ENCODE measurements at regions not wholly inside any gene's neighbourhood (a gene's known extent, or its start where the extent isn't known, plus 50 kb on each side); places are given as distances from the start of the nearest gene placed in this dataset.
"Not testable (repeated sequence)": the region's sequence is repeated elsewhere in the genome, so short reads cannot be mapped to it uniquely, and the experiment has no call there.

DNA sequence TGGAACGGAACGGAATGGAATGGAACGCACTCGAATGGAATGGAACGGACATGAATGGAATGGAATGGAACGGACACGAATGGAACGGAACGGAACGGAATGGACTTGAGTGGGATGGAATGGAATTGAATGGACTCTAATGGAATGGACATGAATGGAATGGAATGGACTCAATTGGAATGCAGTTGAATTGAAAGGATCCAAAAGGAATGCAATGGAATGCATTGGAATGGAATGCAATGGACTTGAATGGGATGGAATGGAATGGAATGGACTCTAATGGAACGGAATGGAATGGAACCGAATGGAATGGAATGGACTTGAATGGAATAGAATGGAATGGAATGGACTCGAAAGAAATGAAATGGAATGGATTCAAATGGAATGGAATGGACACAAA lies 102.4 kb upstream of the OR4F16 start:
- DNase-seq (ENCODE audit: low spot score) (peak; percentile 34), ATAC-seq (no peak)
- Mint-ChIP-seq H3K27me3 (ENCODE audit: insufficient read depth, low read depth, poor library complexity) (peaks cover 4% of the 10 kb centered on the region), H3K4me3 (no peak overlapping the region), H3K9me3 (peaks cover 15% of the 10 kb centered on the region; the same call in 2 of the 3 replicates), H3K4me1 (no peaks in the 10 kb centered on the region), H3K36me3 (ENCODE audit: low read depth) (peaks cover 21% of the 10 kb centered on the region), H3K27ac (no peak overlapping the region)
- Histone ChIP-seq H3K27me3 (ENCODE audit: insufficient read depth) (no peaks in the 10 kb centered on the region), H3K36me3 (ENCODE audit: insufficient read depth) (no peaks in the 10 kb centered on the region), H3K4me3 (no peak overlapping the region), H3K79me2 (replicated peaks; ENCODE audit: insufficient read depth) (no peaks in the 10 kb centered on the region), H2AFZ (no peak overlapping the region), H3K4me1 (ENCODE audit: insufficient read depth) (no peaks in the 10 kb centered on the region), H3K27ac (ENCODE audit: low read depth) (no peak overlapping the region), H3K4me2 (no peak overlapping the region), H3K9me2 (ENCODE audit: insufficient read depth) (no peaks in the 10 kb centered on the region), H3F3A (replicated peaks; ENCODE audit: low read depth) (no peaks in the 10 kb centered on the region), H4K20me1 (replicated peaks; ENCODE audit: insufficient read depth) (no peaks in the 10 kb centered on the region)
- TF ChIP-seq, protein P1, sequence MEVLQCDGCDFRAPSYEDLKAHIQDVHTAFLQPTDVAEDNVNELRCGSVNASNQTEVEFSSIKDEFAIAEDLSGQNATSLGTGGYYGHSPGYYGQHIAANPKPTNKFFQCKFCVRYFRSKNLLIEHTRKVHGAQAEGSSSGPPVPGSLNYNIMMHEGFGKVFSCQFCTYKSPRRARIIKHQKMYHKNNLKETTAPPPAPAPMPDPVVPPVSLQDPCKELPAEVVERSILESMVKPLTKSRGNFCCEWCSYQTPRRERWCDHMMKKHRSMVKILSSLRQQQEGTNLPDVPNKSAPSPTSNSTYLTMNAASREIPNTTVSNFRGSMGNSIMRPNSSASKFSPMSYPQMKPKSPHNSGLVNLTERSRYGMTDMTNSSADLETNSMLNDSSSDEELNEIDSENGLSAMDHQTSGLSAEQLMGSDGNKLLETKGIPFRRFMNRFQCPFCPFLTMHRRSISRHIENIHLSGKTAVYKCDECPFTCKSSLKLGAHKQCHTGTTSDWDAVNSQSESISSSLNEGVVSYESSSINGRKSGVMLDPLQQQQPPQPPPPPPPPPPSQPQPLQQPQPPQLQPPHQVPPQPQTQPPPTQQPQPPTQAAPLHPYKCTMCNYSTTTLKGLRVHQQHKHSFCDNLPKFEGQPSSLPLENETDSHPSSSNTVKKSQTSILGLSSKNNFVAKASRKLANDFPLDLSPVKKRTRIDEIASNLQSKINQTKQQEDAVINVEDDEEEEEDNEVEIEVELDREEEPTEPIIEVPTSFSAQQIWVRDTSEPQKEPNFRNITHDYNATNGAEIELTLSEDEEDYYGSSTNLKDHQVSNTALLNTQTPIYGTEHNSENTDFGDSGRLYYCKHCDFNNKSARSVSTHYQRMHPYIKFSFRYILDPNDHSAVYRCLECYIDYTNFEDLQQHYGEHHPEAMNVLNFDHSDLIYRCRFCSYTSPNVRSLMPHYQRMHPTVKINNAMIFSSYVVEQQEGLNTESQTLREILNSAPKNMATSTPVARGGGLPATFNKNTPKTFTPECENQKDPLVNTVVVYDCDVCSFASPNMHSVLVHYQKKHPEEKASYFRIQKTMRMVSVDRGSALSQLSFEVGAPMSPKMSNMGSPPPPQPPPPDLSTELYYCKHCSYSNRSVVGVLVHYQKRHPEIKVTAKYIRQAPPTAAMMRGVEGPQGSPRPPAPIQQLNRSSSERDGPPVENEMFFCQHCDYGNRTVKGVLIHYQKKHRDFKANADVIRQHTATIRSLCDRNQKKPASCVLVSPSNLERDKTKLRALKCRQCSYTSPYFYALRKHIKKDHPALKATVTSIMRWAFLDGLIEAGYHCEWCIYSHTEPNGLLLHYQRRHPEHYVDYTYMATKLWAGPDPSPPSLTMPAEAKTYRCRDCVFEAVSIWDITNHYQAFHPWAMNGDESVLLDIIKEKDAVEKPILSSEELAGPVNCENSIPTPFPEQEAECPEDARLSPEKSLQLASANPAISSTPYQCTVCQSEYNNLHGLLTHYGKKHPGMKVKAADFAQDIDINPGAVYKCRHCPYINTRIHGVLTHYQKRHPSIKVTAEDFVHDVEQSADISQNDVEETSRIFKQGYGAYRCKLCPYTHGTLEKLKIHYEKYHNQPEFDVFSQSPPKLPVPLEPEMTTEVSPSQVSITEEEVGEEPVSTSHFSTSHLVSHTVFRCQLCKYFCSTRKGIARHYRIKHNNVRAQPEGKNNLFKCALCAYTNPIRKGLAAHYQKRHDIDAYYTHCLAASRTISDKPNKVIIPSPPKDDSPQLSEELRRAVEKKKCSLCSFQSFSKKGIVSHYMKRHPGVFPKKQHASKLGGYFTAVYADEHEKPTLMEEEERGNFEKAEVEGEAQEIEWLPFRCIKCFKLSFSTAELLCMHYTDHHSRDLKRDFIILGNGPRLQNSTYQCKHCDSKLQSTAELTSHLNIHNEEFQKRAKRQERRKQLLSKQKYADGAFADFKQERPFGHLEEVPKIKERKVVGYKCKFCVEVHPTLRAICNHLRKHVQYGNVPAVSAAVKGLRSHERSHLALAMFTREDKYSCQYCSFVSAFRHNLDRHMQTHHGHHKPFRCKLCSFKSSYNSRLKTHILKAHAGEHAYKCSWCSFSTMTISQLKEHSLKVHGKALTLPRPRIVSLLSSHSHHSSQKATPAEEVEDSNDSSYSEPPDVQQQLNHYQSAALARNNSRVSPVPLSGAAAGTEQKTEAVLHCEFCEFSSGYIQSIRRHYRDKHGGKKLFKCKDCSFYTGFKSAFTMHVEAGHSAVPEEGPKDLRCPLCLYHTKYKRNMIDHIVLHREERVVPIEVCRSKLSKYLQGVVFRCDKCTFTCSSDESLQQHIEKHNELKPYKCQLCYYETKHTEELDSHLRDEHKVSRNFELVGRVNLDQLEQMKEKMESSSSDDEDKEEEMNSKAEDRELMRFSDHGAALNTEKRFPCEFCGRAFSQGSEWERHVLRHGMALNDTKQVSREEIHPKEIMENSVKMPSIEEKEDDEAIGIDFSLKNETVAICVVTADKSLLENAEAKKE (CRISPR knock-in tag; IDR thresholded peaks at IDR 0.05) = no peak
- TF ChIP-seq ZNF331 (CRISPR knock-in tag; IDR thresholded peaks at IDR 0.05; ENCODE audit: low read depth) (no peak), JUNB (IDR thresholded peaks at IDR 0.05; ENCODE audit: unreplicated experiment) (no peak), STAT1 (IDR thresholded peaks at IDR 0.05; ENCODE audit: unreplicated experiment) (no peak), POLR2AphosphoS5 (IDR thresholded peaks at IDR 0.05; ENCODE audit: low read depth) (no peak), ZNF114 (CRISPR knock-in tag; IDR thresholded peaks at IDR 0.05) (no peak), CREB1 (CRISPR knock-in tag; IDR thresholded peaks at IDR 0.05; ENCODE audit: low read depth) (no peak)
- TF ChIP-seq, protein P2, sequence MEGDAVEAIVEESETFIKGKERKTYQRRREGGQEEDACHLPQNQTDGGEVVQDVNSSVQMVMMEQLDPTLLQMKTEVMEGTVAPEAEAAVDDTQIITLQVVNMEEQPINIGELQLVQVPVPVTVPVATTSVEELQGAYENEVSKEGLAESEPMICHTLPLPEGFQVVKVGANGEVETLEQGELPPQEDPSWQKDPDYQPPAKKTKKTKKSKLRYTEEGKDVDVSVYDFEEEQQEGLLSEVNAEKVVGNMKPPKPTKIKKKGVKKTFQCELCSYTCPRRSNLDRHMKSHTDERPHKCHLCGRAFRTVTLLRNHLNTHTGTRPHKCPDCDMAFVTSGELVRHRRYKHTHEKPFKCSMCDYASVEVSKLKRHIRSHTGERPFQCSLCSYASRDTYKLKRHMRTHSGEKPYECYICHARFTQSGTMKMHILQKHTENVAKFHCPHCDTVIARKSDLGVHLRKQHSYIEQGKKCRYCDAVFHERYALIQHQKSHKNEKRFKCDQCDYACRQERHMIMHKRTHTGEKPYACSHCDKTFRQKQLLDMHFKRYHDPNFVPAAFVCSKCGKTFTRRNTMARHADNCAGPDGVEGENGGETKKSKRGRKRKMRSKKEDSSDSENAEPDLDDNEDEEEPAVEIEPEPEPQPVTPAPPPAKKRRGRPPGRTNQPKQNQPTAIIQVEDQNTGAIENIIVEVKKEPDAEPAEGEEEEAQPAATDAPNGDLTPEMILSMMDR (conservative IDR thresholded peaks at IDR 0.05; ENCODE audit: low read depth in 2 of 2) = no peak
- TF ChIP-seq, protein P3, sequence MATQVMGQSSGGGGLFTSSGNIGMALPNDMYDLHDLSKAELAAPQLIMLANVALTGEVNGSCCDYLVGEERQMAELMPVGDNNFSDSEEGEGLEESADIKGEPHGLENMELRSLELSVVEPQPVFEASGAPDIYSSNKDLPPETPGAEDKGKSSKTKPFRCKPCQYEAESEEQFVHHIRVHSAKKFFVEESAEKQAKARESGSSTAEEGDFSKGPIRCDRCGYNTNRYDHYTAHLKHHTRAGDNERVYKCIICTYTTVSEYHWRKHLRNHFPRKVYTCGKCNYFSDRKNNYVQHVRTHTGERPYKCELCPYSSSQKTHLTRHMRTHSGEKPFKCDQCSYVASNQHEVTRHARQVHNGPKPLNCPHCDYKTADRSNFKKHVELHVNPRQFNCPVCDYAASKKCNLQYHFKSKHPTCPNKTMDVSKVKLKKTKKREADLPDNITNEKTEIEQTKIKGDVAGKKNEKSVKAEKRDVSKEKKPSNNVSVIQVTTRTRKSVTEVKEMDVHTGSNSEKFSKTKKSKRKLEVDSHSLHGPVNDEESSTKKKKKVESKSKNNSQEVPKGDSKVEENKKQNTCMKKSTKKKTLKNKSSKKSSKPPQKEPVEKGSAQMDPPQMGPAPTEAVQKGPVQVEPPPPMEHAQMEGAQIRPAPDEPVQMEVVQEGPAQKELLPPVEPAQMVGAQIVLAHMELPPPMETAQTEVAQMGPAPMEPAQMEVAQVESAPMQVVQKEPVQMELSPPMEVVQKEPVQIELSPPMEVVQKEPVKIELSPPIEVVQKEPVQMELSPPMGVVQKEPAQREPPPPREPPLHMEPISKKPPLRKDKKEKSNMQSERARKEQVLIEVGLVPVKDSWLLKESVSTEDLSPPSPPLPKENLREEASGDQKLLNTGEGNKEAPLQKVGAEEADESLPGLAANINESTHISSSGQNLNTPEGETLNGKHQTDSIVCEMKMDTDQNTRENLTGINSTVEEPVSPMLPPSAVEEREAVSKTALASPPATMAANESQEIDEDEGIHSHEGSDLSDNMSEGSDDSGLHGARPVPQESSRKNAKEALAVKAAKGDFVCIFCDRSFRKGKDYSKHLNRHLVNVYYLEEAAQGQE (IDR thresholded peaks at IDR 0.05; ENCODE audit: unreplicated experiment) = no peak

DNA sequence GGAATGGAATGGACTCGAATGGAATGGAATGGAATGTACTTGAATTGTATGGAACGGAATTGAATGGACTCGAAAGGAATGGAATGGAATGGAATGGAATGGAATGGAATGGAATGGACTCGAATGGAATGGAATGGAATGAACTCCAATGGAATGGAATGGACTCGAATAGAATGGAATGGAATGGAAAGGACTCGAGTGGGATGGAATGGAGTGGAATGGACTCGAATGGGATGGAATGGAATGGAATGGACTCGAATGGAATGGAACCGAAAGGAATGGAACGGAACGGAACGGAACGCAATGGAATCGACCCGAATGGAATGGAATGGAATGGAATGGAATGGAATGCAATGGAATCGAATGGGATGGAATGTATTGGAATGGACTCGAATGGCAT lies 103.2 kb upstream of the OR4F16 start:
- not testable (repeated sequence) for H2AFZ ChIP-seq; H3K9me2 ChIP-seq (ENCODE audit: insufficient read depth); H4K20me1 ChIP-seq (replicated peaks; ENCODE audit: insufficient read depth); H3K4me1 ChIP-seq (ENCODE audit: insufficient read depth); H3K4me2 ChIP-seq; H3K27ac Mint-ChIP-seq; H3K4me1 Mint-ChIP-seq; H3K27me3 ChIP-seq (ENCODE audit: insufficient read depth); ATAC-seq; DNase-seq (ENCODE audit: low spot score); H3K79me2 ChIP-seq (replicated peaks; ENCODE audit: insufficient read depth); H3K36me3 ChIP-seq (ENCODE audit: insufficient read depth); H3F3A ChIP-seq (replicated peaks; ENCODE audit: low read depth); H3K4me3 ChIP-seq; H3K4me3 Mint-ChIP-seq; H3K27ac ChIP-seq (ENCODE audit: low read depth); H3K27me3 Mint-ChIP-seq (ENCODE audit: insufficient read depth, low read depth, poor library complexity)
- Mint-ChIP-seq H3K9me3 (peaks cover 13% of the 10 kb centered on the region), H3K36me3 (ENCODE audit: low read depth) (peaks cover 19% of the 10 kb centered on the region)
